ENCODE measurements at regions not wholly inside any gene's neighbourhood (a gene's known extent, or its start where the extent isn't known, plus 50 kb on each side); places are given as distances from the start of the nearest gene placed in this dataset.

- no peak overlapping the region for H3K4me3 ChIP-seq (ENCODE audit: low read depth, low read length)
- ChIA-PET POLR2A (no interaction called here), CTCF (interaction anchor here (0.8 to 10.9 kb wide), 4 partner anchors 10 to 675 kb away, joined by 3 to 180 read pairs (median 5); no protein-coding TSS in a partner anchor)
- no peak for TF ChIP-seq CTCF (IDR thresholded peaks at IDR 0.05; ENCODE audit: insufficient read depth, low read length, missing control alignments)
- DNase-seq (ENCODE audit: low read depth, low spot score), result no peak
These were observed 83.0 kb upstream of the TAF1B start for GRCh38 chr2:9760069-9760901.

GRCh38 chr2:9760902-9761228 is 82.4 kb upstream of the TAF1B start:
- no peak for TF ChIP-seq CTCF (IDR thresholded peaks at IDR 0.05; ENCODE audit: insufficient read depth, low read length, missing control alignments)
- H3K4me3 ChIP-seq (ENCODE audit: low read depth, low read length), result no peak overlapping the region
- no peak for DNase-seq (ENCODE audit: low read depth, low spot score)
- POLR2A ChIA-PET, result no interaction called here
- CTCF ChIA-PET, result interaction anchor here (0.8 to 10.9 kb wide), 2 partner anchors 10 to 674 kb away, joined by 3 to 180 read pairs; no protein-coding TSS in a partner anchor

GRCh38 chr2:9761577-9761976 is 81.7 kb upstream of the TAF1B start:
- no peak overlapping the region for H3K4me3 ChIP-seq (ENCODE audit: low read depth, low read length)
- no peak for DNase-seq (ENCODE audit: low read depth, low spot score)
- POLR2A ChIA-PET, result interaction anchor here (0.8 kb wide), 1 partner anchor 9 kb away, joined by 3 read pairs; no protein-coding TSS in a partner anchor
- TF ChIP-seq CTCF (IDR thresholded peaks at IDR 0.05; ENCODE audit: insufficient read depth, low read length, missing control alignments), result no peak
- CTCF ChIA-PET, result interaction anchor here (10.9 kb wide), 1 partner anchor 9 kb away, joined by 180 read pairs; no protein-coding TSS in a partner anchor

GRCh38 chr2:9762164-9762563 is 81.1 kb upstream of the TAF1B start:
- TF ChIP-seq CTCF (IDR thresholded peaks at IDR 0.05; ENCODE audit: insufficient read depth, low read length, missing control alignments), result no peak
- ChIA-PET CTCF (interaction anchor here (10.9 kb wide), 1 partner anchor 8 kb away, joined by 180 read pairs; no protein-coding TSS in a partner anchor), POLR2A (no interaction called here)
- DNase-seq (ENCODE audit: low read depth, low spot score), result no peak
- no peak overlapping the region for H3K4me3 ChIP-seq (ENCODE audit: low read depth, low read length)

GRCh38 chr2:9762941-9763340 is 80.3 kb upstream of the TAF1B start:
- DNase-seq (ENCODE audit: low read depth, low spot score), result no peak
- CTCF ChIA-PET, result no interaction called here
- H3K4me3 ChIP-seq (ENCODE audit: low read depth, low read length), result no peak overlapping the region
- POLR2A ChIA-PET, result no interaction called here
- TF ChIP-seq CTCF (IDR thresholded peaks at IDR 0.05; ENCODE audit: insufficient read depth, low read length, missing control alignments), result no peak

- no peak for TF ChIP-seq CTCF (IDR thresholded peaks at IDR 0.05; ENCODE audit: insufficient read depth, low read length, missing control alignments)
- CTCF ChIA-PET, result interaction anchor here (1.0 kb wide), 1 partner anchor 285 kb away, joined by 3 read pairs; no protein-coding TSS in a partner anchor
- DNase-seq (ENCODE audit: low read depth, low spot score), result no peak
- POLR2A ChIA-PET, result no interaction called here
- H3K4me3 ChIP-seq (ENCODE audit: low read depth, low read length), result no peak overlapping the region
These were observed 79.7 kb upstream of the TAF1B start for GRCh38 chr2:9763356-9764152.

Data from AG04449 (cell line).